Esophagus muscularis mucosa (tissue), 4 donors: ENCODE measurements at regions not wholly inside any gene's neighbourhood (a gene's known extent, or its start where the extent isn't known, plus 50 kb on each side); places are given as distances from the start of the nearest gene placed in this dataset.

Experiments used
- DNase-seq: peaks from one replicate; pipeline ENCODE4 v3.0.0-alpha.2; 2017; ENCODE audit errors: extremely low spot score
- H3K27ac ChIP-seq, 4 donors: fragments of 200-600 bp; sonication (generic); replicated peaks in 1 of 4; 1 replicate in 3 of 4; 2 replicates in 1 of 4; pipeline ENCODE4 v1.5.1; 2016 to 2019; ENCODE audit warnings: mild to moderate bottlenecking in 1 of 4
- H3K27me3 ChIP-seq, 4 donors: fragments of 200-600 bp; sonication (generic); one replicate each; pipeline versions ENCODE4 v1.5.1 to v1.6.0; 2016 to 2019
- H3K36me3 ChIP-seq, 4 donors: fragments of 200-600 bp; sonication (generic); one replicate each; pipeline ENCODE4 v1.5.1; 2016 to 2019
- H3K4me1 ChIP-seq, 4 donors: fragments of 200-600 bp; sonication (generic); one replicate each; pipeline ENCODE4 v1.5.1; 2016 to 2019
- H3K4me3 ChIP-seq, 4 donors: fragments of 200-600 bp; sonication (generic); 1 replicate in 2 of 4; 2 replicates in 2 of 4; pipeline ENCODE4 v1.5.1; 2016 to 2019; ENCODE audit warnings: mild to moderate bottlenecking in 4 of 4, moderate library complexity in 1 of 4
- H3K9me3 ChIP-seq, 4 donors: fragments of 200-600 bp; sonication (generic); 1 replicate in 3 of 4; 2 replicates in 1 of 4; pipeline ENCODE4 v1.5.1; 2016 to 2019
- EP300 ChIP-seq: sonication (generic); formaldehyde crosslinking; IDR thresholded peaks from one replicate; pipeline ENCODE4 v1.6.1; 2017; ENCODE audit warnings: antibody characterized with exemption
- POLR2A ChIP-seq: fragments of 450-650 bp; IDR thresholded peaks from one replicate; pipeline ENCODE4 v1.6.1; 2017; ENCODE audit warnings: antibody characterized with exemption, moderate library complexity, mild to moderate bottlenecking, low read depth
- POLR2AphosphoS5 ChIP-seq, 2 donors: sonication (generic); formaldehyde crosslinking; IDR thresholded peaks; one replicate each; pipeline ENCODE4 v1.6.1; 2017; ENCODE audit warnings: antibody characterized with exemption in 2 of 2
- WGBS: methylation state at CpG from one replicate; pipeline ENCODE4 v1.1.5; 2018; 5-methylcytosine and 5-hydroxymethylcytosine counted together
- intact Hi-C: fragments of 100-400 bp; cut with DNase I; formaldehyde crosslinking; loops from one replicate; pipeline ENCODE4 v1.15.1; 2023
- TF ChIP-seq, protein P1 (sequence below), 3 experiments: fragments of 200-600 bp in 2 of 3; fragments of 450-650 bp in 1 of 3; sonication (generic) in 2 of 3; IDR thresholded peaks; one replicate each; pipeline ENCODE4 v1.5.1; 2017 to 2019; ENCODE audit warnings: antibody characterized with exemption in 3 of 3, mild to moderate bottlenecking in 2 of 3, moderate library complexity in 1 of 3

DNA sequence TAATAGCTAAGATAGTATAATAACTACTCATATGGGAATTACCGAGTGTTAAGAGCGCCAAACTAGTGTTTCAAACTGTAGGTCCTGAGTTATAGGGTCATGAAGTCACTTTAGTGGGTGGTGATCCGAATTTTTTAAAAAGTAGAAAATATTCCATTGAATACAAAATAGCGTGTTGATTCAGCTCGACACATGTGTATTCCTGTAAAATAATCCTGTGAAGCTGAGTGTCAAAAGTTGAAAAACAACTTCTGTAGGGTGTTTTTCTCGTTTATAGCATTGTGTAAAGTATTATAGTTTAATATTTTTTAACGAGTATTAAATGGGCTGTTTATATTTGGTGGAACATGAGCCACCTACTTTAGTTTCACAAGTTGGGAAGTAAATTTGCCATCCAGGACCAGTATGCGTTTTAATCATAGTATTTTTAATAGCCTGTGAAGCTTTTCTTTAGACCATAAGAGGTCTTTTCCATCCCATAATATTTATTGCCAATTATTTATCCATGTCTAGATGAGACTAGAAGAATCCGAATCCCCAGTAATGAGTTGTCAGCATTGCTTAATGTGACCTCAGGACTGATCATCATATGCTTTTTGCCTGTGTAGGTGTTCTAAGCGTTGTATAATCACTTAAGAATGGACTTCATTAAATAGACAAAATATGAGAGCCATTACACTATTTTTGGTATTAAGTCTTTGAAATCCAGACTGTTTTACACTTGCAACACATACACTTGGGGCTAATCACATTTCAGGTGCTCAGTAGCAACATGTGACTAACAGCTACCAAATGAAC, 84.1 kb downstream of the PTPDC1 start:
- TF ChIP-seq POLR2A (no peak), POLR2AphosphoS5 (IDR thresholded peaks at IDR 0.05) (no peak), EP300 (no peak)
- TF ChIP-seq, protein P1, sequence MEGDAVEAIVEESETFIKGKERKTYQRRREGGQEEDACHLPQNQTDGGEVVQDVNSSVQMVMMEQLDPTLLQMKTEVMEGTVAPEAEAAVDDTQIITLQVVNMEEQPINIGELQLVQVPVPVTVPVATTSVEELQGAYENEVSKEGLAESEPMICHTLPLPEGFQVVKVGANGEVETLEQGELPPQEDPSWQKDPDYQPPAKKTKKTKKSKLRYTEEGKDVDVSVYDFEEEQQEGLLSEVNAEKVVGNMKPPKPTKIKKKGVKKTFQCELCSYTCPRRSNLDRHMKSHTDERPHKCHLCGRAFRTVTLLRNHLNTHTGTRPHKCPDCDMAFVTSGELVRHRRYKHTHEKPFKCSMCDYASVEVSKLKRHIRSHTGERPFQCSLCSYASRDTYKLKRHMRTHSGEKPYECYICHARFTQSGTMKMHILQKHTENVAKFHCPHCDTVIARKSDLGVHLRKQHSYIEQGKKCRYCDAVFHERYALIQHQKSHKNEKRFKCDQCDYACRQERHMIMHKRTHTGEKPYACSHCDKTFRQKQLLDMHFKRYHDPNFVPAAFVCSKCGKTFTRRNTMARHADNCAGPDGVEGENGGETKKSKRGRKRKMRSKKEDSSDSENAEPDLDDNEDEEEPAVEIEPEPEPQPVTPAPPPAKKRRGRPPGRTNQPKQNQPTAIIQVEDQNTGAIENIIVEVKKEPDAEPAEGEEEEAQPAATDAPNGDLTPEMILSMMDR (IDR thresholded peaks at IDR 0.05): no peak
- Histone ChIP-seq H3K27ac (peak overlapping the region; percentile 100), H3K36me3 (peaks cover 0 to 11% (median under 1%) of the 10 kb centered on the region in 4 donors), H3K27me3 (no peaks in the 10 kb centered on the region), H3K4me1 (peaks cover 51 to 69% (median 64%) of the 10 kb centered on the region in 4 donors), H3K9me3 (no peaks in the 10 kb centered on the region), H3K4me3 (peak overlapping the region; percentile 88 to 98 (median 94))
- DNase-seq: no peak
- intact Hi-C loops: loop anchor here (5.0 kb wide), 1 partner anchor 36 kb away; no protein-coding TSS in a partner anchor
- WGBS: 14% methylated on average over 10 of the region's 10 CpGs

DNA sequence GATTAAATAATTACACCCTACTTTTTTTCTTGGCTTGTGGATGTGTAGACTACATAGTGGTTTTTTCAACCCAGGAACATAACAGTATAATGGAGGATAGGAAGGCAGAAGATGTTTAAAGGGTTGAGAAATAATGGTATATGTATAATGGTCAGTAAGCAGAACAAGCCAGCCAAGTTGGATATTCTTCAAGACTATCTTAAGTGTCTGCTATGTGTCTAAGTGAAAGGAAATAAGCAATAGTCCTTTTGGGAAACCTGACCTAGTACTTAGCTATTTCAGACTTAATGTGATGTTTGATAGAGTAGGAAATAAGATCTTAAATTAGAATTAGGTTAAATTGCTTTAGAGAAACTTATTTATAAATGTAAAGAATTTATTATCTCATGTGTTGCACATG, 85.7 kb downstream of the PTPDC1 start:
- peak overlapping the region; percentile 100 for H3K27ac ChIP-seq
- DNase-seq: no peak
- H3K4me3 ChIP-seq: peak overlapping the region; percentile 19 to 98 (median 90)
- TF ChIP-seq, protein P1 (IDR thresholded peaks at IDR 0.05): no peak
- TF ChIP-seq EP300: no peak
- peak in 1 of 2 donors; percentile 25 for TF ChIP-seq POLR2AphosphoS5 (IDR thresholded peaks at IDR 0.05)
- intact Hi-C loops: loop anchor here (5.0 kb wide), 1 partner anchor 38 kb away; no protein-coding TSS in a partner anchor
- no peaks in the 10 kb centered on the region for H3K27me3 ChIP-seq
- no peaks in the 10 kb centered on the region for H3K9me3 ChIP-seq
- peaks cover 0 to 22% (median 4%) of the 10 kb centered on the region in 4 donors for H3K36me3 ChIP-seq
- peaks cover 66 to 82% (median 79%) of the 10 kb centered on the region in 4 donors for H3K4me1 ChIP-seq

DNA sequence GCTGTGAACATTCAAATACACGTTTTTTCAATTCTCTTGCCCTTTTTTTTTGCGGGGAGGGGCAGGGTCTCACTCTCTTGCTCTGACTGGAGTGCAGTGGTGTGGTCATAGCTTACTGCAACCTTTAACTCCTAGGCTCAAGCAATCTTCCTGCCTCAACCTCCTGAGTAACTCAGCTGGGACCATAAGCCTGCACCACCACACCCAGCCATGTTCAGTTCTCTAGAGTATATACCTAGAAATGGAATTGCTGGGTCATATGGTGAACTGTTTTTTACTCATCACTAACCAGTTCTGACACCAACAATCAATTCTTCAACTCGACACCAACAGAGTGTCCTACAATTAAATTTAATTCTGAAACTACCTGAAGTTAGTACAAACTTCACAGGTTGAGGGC, 85.5 kb upstream of the ZNF169 start:
- TF ChIP-seq, protein P1 (IDR thresholded peaks at IDR 0.05): no peak
- TF ChIP-seq POLR2AphosphoS5 (IDR thresholded peaks at IDR 0.05) (no peak), EP300 (no peak), POLR2A (no peak)
- no peaks in the 10 kb centered on the region for H3K9me3 ChIP-seq
- H3K36me3 ChIP-seq: peaks cover 8 to 44% (median 23%) of the 10 kb centered on the region in 4 donors
- intact Hi-C loops: no loop called here
- peaks cover 94 to 100% (median 100%) of the 10 kb centered on the region in 4 donors for H3K4me1 ChIP-seq
- DNase-seq: no peak
- WGBS: 69% methylated on average over 3 of the region's 3 CpGs
- H3K27me3 ChIP-seq: no peaks in the 10 kb centered on the region
- H3K27ac ChIP-seq: peak overlapping the region; percentile 30 to 100 (median 80)
- H3K4me3 ChIP-seq: peak overlapping the region in 1 of 4 donors; percentile 1

DNA sequence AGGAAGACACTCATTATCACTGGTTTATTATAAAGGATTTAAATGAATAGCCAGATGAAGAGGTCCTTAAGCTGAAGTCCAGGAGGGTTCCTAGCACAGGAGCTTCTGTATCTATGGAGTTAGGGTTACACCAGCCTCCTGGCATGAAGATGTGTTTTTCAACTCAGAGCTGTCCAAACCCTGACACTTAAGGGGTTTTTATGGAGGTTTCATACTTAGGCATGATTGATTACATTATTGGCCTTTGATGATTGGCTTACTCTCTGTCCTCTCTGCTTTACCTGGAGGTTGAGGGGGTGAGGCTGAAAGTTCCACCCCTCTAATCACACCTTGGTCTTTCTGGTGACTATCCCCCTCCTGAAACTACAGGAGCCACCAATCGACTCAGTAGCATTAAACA, 84.9 kb upstream of the ZNF169 start:
- Histone ChIP-seq H3K27me3 (no peaks in the 10 kb centered on the region), H3K36me3 (peaks cover 8 to 49% (median 23%) of the 10 kb centered on the region in 4 donors), H3K4me1 (peaks cover 93 to 100% (median 100%) of the 10 kb centered on the region in 4 donors), H3K27ac (peak overlapping the region; percentile 30 to 100 (median 80)), H3K4me3 (peak overlapping the region in 1 of 4 donors; percentile 2), H3K9me3 (no peaks in the 10 kb centered on the region)
- 25% methylated on average over 1 of the region's 1 CpG for WGBS
- TF ChIP-seq POLR2A: no peak
- TF ChIP-seq, protein P1 (IDR thresholded peaks at IDR 0.05): no peak
- TF ChIP-seq POLR2AphosphoS5 (IDR thresholded peaks at IDR 0.05): no peak
- no peak for TF ChIP-seq EP300
- DNase-seq: no peak
- intact Hi-C loops: no loop called here
